ENCODE measurements at regions not wholly inside any gene's neighbourhood (a gene's known extent, or its start where the extent isn't known, plus 50 kb on each side); places are given as distances from the start of the nearest gene placed in this dataset.
"Not testable (repeated sequence)": the region's sequence is repeated elsewhere in the genome, so short reads cannot be mapped to it uniquely, and the experiment has no call there.

- DNase-seq, result no peak
These were observed 56.3 kb downstream of the SOX14 start for GRCh38 chr3:137820366-137820765.

DNA sequence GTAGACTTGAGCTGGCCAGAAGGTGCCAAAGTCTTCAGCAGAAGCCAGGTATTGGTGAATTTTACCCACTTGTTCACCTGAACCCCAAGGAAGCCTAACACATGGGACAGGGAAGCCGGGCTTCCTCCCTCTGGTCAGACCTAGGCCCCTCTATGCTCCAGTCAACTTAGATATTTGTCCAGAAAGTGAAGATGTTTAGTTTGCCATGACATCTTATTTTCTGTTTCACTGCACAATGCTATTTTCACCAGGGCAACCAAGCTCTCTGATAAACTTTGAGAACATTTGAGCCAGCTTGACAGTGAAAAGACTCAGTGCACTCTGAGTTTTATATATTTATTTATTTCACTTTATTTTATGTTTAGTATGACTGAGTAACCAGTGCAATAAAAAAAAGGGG, 71.0 kb downstream of the SOX14 start:
- DNase-seq, result no peak

DNA sequence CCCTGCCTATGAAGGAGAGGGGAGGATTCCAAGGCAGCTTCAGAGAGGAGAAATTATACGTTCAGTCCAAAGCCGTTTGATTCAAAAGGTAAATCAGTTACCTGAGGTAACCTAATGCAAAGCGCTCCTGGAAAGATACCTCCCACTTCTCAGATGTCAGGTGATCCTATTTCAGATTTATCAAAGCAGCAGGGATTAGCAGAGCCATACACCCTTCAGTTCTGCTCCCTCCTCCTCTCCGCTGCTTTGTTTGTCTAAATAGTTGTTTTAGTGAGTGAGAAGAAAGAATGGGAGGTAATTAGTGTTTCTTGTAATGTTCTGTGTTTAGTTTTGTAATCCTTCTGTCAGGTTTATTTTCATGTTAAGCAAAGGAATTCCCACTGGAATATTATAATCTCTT, 81.1 kb downstream of the SOX14 start:
- no peak for DNase-seq

- no peak for DNase-seq
These were observed 81.6 kb downstream of the SOX14 start for GRCh38 chr3:137845666-137846065.

DNA sequence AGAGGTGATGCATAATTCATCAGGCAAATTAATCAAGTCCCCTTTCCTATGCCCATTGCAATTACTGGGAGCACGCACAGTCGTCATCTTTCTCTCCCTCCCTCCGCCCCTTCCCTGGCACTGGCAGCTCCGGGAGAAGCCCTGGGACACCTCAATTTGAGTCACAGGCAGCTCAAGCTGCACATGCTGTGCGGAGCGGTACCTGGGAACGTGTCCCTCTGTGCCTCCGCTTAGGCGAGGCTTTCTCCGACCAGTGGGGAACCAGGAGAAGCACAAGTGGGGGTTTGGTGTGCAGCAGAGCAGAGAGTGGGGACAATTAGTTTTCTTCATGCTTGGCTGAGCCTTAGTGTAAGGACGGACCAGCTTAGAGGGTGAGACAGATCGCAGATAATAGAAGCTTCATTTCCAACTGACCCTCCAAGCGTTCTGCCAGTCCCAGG, 88.3 kb downstream of the SOX14 start:
- DNase-seq, result no peak

- DNase-seq, result no peak
These were observed 90.6 kb downstream of the SOX14 start for GRCh38 chr3:137854533-137855261.

GRCh38 chr3:137866001-137866400, 101.9 kb downstream of the SOX14 start:
- DNase-seq, result no peak

- DNase-seq, result no peak
These were observed 102.8 kb downstream of the SOX14 start for GRCh38 chr3:137866933-137867332.

DNA sequence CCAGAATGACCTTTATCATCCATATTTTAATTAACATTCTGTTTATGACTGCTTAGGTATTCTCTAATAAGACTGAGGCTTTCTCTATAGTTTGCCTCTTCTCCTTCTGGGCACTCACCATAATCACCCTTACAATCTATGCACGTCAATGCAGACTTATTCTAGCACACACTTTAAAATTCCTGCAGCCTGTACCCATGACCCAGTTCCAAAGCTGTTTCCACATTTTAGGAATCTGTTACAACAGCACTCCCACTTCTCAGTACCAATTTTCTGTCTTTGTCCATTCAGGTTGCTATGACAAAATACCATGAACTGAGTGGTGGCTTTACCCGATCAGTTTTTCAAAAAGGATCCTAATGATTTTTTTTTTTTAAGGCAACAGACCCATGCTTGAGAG, 103.5 kb downstream of the SOX14 start:
- DNase-seq, result no peak

GRCh38 chr3:137869022-137869421, 104.9 kb downstream of the SOX14 start:
- DNase-seq, result no peak

DNA sequence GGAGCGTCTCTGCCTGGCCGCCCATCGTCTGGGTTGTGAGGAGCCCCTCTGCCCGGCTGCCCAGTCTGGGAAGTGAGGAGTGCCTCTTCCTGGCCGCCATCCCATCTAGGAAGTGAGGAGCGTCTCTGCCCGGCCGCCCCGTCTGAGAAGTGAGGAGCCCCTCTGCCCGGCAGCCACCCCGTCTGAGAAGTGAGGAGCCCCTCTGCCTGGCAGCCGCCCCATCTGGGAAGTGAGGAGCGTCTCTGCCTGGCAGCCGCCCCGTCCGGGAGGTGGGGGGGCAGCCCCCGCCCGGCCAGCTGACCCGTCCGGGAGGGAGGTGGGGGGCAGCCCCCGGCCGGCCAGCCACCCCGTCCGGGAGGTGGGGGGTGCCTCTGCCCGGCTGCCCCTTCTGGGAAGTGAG, 108.5 kb downstream of the SOX14 start:
- DNase-seq, result not testable (repeated sequence)

DNA sequence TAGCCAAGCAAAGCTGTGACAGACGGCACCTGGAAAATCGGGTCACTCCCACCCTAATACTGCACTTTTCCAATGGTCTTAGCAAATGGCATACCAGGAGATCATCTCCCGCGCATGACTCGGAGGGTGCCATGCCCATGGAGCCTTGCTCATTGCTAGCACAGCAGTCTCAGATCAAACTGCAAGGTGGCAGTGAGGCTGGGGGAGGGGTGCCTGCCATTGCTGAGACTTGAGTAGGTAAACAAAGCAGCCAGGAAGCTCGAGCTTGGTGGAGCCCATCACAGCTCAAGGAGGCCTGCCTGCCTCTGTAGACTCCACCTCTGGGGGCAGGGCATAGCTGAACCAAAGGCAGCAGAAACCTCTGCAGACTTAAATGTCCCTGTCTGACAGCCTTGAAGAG, 113.1 kb upstream of the CLDN18 start:
- not testable (repeated sequence) for DNase-seq

DNA sequence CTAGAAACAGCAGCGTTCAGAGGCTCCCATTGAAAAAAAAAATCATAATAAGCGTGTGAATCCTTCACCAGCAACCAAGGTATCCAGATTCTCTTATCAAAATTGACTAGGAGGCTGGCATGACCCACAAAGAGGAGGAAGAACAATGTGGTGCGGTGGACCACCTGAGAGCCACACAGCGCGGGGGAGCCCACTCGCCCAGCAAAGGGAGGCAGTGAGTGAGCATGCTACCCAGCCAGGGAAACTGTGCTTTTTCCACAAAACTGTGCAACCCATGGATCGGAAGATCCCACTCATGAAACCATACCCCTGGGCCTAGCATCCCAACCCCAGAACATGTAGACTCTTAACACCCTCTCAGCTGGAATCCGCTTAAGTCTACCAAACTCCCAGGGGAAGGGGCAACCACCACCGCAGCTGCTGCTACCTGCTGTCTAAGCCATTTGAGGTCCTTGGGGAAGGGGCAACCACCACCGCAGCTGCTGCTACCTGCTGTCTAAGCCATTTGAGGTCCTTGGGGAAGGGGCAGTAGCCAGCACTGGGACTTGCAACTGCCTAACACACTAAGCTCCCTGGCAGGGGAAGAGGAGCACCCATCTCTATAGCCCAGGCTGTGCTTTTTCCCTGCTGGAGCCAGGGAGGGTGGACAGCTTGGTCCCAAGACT, 102.8 kb upstream of the CLDN18 start:
- no peak for DNase-seq

DNA sequence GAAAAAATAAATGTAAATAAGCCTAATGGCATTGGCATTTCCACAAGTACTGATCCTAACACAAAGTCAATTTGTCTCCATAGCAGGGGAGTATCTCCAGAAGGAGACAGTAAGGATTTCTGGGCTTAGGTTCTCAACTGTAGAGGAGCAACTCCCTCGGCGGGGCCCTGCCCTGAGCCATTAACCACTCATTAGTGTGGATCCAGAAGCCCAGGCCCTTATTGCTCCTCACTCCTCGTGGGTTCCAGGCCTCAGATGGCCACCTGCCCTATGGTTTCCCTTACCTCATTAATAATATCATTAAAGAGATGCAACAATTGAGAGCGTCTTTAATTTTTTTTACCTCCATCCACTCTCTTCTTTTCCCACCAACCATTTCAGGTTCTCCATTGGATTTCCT, 85.3 kb upstream of the CLDN18 start:
- DNase-seq, result no peak

DNA sequence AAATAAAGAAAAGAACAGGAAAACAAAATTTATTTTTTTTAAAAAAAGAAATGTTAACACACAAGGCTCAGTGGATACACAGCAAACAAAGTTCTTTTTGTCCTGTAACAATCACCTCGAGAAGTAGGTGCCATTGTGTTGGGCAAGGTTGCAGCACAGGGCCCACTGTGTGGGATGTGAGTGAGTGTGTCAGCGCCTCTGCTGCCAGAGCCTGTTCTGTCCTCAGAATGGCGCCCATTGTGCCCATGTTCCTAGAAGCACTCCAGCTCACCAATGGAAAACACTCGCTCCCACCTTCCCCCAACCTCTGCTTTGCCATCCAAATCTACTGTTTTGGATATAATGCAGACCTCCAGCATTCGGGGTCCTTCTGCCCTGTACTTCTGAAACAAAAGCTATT, 84.9 kb upstream of the CLDN18 start:
- DNase-seq, result no peak

DNA sequence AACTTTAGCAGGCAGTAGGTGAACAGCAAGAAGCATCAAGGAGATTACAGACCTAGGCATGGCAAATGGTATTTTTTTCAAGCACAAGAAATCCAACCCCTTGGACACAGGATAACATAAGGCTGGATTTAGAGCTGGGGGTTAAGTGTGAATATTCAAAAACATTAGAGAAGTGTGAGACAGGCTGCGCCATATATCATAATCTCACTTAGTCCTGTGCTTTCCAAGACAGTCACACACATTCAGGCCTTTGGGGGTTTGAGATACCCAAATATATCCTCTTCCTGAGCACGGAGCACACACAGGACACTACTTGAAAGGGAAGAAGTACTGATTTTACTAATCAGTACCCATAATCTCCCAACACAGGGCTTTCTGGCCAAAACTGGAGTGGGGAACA, 83.0 kb upstream of the CLDN18 start:
- DNase-seq, result no peak

DNA sequence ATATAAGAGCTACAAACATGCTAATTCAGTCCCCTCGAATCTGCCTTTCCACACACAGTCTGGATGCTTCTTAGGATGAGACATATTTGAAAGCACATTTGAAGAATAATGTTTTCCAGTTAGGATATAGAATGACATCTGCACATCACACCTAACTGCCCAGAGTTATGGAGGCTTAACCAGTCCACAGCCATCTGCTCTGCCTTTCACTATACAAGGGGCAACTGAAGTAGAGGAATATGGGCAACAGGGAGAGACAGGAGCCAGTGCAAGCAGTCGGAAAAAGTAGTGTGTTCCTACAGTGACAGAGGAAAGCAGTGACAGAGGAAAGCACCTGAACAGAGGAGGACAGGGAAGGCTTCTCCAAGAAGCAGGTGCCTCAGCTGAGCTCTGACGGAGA, 79.0 kb upstream of the CLDN18 start:
- DNase-seq, result no peak

GRCh38 chr3:137938876-137939275, 71.1 kb upstream of the CLDN18 start:
- DNase-seq, result no peak

GRCh38 chr3:137944593-137944992, 65.4 kb upstream of the CLDN18 start:
- DNase-seq, result no peak

DNA sequence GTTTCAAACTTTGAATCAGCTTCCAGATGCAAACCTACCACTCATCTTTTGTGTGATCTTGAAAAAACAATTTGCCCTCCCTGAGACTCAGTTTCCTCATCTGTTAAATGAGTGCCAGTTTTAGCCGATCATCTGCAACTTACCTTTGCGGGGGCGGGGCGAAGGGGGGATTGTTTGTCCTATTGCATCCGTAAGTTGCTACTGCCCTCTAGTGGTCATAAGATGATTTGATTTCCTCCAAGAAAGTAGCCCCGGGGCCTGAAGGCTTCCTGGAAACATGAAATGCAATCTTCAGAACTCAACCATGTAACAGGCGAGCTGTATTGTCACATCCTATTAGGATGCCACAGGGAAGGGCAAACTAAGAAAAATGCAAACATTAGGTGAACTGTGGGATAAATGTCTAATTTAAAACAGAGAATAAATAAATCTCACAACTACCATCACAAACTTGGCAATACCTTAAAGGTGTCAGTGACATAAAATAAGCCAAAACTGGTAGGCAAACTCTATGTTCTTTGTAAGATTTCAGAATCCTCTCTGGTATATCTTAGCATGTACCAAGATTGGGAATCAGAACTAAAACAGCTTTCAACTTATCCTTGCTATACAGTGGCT, 63.5 kb upstream of the CLDN18 start:
- DNase-seq, result peak; percentile 49

GRCh38 chr3:137947117-137947516, 62.8 kb upstream of the CLDN18 start:
- no peak for DNase-seq

- DNase-seq, result no peak
These were observed 61.4 kb upstream of the CLDN18 start for GRCh38 chr3:137948400-137949072.

GRCh38 chr3:137958636-137959035, 51.3 kb upstream of the CLDN18 start:
- DNase-seq, result no peak

Measured in CD4-positive, alpha-beta T cell treated with Interleukin-6 for 4 hours (primary cell).